GM06990 (cell line): ENCODE measurements at regions not wholly inside any gene's neighbourhood (a gene's known extent, or its start where the extent isn't known, plus 50 kb on each side); places are given as distances from the start of the nearest gene placed in this dataset.

Source experiments
- DNase-seq: peaks from one replicate; pipeline ENCODE4 v3.0.0-alpha.2; 2011; ENCODE audit not compliant: insufficient read length; ENCODE audit errors: extremely low read depth
- H3K27me3 ChIP-seq: replicated peaks from 2 replicates; pipeline ENCODE4 v1.6.0; 2011; ENCODE audit warnings: low read length; ENCODE audit not compliant: control insufficient read depth, insufficient read depth
- H3K36me3 ChIP-seq: 2 replicates; pipeline ENCODE4 v1.5.1; 2011; ENCODE audit warnings: low read length; ENCODE audit not compliant: control insufficient read depth, insufficient read depth
- H3K4me3 ChIP-seq: replicated peaks from 2 replicates; pipeline ENCODE4 v1.5.1; 2011; ENCODE audit warnings: low read depth, mild to moderate bottlenecking, control low read depth, low read length
- TF ChIP-seq, protein P1 (sequence below): IDR thresholded peaks from 2 replicates; pipeline ENCODE4 v1.5.1; 2011; ENCODE audit warnings: low read length, control low read depth, mild to moderate bottlenecking, inconsistent platforms; ENCODE audit not compliant: insufficient read depth, poor library complexity, severe bottlenecking

GRCh38 chr10:6746782-6747181 is 166.7 kb upstream of the PRKCQ start:
- Histone ChIP-seq H3K27me3 (no peaks in the 10 kb centered on the region), H3K36me3 (no peaks in the 10 kb centered on the region), H3K4me3 (no peak overlapping the region)
- TF ChIP-seq, protein P1, sequence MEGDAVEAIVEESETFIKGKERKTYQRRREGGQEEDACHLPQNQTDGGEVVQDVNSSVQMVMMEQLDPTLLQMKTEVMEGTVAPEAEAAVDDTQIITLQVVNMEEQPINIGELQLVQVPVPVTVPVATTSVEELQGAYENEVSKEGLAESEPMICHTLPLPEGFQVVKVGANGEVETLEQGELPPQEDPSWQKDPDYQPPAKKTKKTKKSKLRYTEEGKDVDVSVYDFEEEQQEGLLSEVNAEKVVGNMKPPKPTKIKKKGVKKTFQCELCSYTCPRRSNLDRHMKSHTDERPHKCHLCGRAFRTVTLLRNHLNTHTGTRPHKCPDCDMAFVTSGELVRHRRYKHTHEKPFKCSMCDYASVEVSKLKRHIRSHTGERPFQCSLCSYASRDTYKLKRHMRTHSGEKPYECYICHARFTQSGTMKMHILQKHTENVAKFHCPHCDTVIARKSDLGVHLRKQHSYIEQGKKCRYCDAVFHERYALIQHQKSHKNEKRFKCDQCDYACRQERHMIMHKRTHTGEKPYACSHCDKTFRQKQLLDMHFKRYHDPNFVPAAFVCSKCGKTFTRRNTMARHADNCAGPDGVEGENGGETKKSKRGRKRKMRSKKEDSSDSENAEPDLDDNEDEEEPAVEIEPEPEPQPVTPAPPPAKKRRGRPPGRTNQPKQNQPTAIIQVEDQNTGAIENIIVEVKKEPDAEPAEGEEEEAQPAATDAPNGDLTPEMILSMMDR, result no peak
- DNase-seq, result no peak

- no peak for DNase-seq
- Histone ChIP-seq H3K36me3 (no peaks in the 10 kb centered on the region), H3K4me3 (no peak overlapping the region), H3K27me3 (no peaks in the 10 kb centered on the region)
- TF ChIP-seq, protein P1, result no peak
Measured at GRCh38 chr10:6743291-6743849, 163.3 kb upstream of the PRKCQ start.

- no peak for DNase-seq
- Histone ChIP-seq H3K4me3 (no peak overlapping the region), H3K27me3 (no peaks in the 10 kb centered on the region), H3K36me3 (no peaks in the 10 kb centered on the region)
- TF ChIP-seq, protein P1, result no peak
Measured at GRCh38 chr10:6741541-6741941, 161.5 kb upstream of the PRKCQ start.

DNA sequence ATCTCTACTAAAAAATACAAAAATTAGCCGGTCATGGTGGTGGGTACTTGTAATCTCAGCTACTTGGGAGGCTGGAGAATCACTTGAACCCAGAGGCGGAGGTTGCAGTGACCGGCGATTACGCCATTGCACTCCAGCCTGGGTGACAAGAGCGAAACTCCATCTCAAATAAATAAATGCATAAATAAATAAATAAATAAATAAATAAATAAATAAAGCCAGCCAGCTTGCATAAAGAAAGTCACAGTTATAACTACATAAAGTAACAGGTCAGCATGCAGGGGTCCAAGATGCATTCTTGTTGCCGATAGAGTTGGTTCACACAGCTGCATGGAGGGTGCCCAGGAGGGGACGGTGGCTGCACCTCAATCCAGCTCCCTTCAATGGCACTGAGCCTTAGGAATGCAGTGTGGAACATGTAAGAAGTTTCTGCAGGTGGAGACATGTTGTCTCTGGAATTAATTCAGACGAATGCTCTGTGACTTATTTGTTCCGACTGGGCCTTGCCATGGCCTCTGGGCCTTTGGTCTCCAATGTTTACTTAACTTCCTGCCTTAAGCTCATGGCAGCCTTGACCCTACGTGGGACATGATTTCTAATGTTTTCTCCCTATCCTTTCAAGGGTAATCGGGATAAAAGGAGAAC is 159.6 kb upstream of the PRKCQ start:
- Histone ChIP-seq H3K27me3 (no peaks in the 10 kb centered on the region), H3K36me3 (no peaks in the 10 kb centered on the region), H3K4me3 (no peak overlapping the region)
- no peak for DNase-seq
- TF ChIP-seq, protein P1, result no peak

GRCh38 chr10:6738112-6738768 is 158.2 kb upstream of the PRKCQ start:
- TF ChIP-seq, protein P1, result no peak
- Histone ChIP-seq H3K4me3 (no peak overlapping the region), H3K27me3 (no peaks in the 10 kb centered on the region), H3K36me3 (no peaks in the 10 kb centered on the region)
- no peak for DNase-seq
